NCI-H460 (cell line): ENCODE measurements at regions not wholly inside any gene's neighbourhood (a gene's known extent, or its start where the extent isn't known, plus 50 kb on each side); places are given as distances from the start of the nearest gene placed in this dataset.
"Not testable (repeated sequence)": the region's sequence is repeated elsewhere in the genome, so short reads cannot be mapped to it uniquely, and the experiment has no call there.

Experiments
- DNase-seq: peaks from one replicate; pipeline ENCODE4 v3.0.0-alpha.2; 2016; ENCODE audit warnings: low read depth; ENCODE audit errors: extremely low read depth

GRCh38 chr21:14321042-14321441 is 61.9 kb downstream of the HSPA13 start:
- no peak for DNase-seq

- DNase-seq, result no peak
These were observed 63.1 kb downstream of the HSPA13 start for GRCh38 chr21:14319805-14320204.

DNA sequence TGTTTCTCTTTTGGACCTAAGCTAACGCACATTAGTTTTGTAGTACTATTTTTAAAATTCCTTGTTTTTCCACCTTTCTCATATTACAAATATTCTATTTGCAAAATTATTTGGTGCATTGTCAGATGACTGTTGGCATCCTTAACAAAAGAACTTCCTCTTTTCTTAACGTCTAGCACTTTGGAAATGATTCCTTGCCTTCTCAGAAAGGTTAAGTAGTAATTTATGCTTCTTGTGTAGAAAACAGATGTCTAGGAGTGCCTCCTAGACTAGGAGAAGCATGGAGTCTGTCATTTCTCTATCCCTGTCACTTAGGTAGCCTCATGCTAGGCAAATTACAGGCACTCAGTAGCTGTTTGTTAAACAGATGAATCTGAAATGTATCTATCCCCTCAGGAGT is 64.4 kb downstream of the HSPA13 start:
- no peak for DNase-seq

- no peak for DNase-seq
These were observed 65.4 kb downstream of the HSPA13 start for GRCh38 chr21:14317507-14317906.

DNA sequence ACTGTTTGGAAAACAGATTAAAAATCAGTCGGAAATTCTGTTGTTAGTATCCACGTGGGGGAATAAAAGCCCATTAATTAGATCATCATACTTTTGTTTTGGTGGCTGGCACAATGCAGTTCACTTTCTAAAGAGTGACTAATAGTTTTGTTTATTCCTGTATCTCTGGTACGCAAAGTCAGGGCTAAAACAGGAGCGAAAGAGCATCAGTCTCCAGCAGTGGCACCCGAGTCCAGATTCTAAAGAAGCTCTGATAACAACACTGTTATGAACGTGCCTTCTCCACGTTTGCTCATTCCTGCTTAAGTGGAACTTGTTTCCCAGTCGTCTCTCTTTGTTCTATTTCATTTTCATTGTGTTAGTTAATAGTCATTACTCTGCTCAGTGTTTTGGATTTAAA is 69.6 kb downstream of the HSPA13 start:
- DNase-seq, result no peak

DNA sequence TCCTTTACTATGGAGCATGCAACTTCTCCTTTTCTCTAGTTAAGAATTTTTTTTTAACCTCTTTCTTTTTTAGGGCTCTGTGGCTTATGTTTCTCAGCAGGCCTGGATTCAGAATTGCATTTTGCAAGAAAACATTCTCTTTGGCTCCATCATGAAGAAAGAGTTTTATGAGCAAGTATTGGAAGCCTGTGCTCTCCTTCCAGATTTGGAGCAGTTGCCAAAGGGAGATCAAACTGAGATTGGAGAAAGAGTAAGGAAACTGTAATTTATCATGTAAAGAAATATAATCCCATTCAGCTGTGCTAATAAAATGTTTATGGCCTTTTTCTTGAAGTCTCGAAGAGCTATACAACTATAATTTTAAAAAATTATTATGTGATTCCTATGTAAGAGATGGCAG is 70.1 kb downstream of the HSPA13 start:
- DNase-seq, result no peak

GRCh38 chr21:14308234-14308633 is 74.7 kb downstream of the HSPA13 start:
- no peak for DNase-seq

DNA sequence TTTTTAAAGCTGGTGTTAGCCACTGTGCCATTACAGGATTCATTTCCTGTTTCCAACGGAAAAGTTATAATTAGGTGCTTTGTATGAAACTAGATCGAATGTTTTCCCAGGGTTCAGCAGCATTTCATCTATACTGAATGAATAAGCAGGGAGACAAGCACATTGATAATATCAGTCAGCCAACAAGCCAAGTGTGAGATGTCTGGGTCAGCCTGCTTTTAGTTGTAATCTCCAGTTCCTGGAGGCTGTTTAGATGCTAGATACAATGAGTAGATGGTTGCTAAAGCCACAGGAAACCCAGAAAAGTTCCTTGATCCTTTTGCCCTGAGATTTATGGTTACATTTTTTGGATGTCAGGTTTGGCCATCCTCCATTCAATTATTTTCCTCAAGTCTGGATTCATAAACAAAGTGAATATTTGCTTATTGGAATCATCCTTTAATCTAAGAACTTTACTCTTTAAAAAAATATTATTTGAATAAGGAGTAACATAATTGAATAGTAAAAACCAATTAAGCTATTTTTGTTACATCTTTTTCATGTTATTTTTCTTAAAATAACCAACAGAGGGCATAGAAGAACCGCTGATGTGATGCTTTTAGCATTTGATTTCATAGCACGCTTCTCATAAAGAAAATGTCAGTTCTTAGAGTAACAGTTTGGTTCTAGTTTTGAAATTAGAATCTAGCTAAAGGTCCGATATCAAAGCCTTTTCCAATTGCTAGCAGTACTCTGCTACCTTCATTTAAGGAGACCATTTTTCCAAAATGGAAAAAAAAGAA is 76.6 kb downstream of the HSPA13 start:
- peak; percentile 21 for DNase-seq

DNA sequence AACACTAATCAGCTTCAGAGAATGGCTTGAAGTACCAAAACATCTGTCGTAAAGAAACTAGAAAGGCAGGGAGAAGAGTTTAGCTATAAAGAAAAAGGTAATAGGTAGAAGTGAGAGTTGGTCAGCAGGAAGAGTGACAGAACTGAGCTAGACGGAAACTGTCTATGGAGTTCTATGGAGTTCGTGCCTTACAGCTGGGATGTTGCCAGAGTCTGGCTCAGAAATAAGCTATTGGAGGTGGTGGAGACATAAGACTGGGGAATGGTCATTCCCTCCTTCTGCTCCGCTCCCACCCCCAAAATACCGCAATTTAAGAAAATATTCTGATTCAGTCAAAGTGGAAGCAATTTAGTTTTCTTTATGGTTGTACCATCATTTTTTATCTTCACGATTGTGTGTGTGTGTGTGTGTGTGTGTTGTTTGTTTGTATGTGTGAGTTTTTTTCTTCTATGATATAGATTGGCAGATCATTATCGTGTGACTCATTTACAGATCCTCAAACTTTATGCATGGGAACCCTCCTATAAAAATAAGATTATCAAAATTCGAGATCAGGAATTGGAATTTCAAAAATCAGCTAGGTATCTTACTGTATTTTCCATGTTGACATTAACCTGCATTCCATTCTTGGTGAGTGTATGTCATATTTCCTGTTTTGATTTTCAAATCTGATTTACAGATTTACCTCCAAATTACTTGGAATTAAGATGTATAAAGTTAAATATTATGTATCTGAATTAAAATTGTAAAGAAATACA is 79.0 kb downstream of the HSPA13 start:
- no peak for DNase-seq

DNA sequence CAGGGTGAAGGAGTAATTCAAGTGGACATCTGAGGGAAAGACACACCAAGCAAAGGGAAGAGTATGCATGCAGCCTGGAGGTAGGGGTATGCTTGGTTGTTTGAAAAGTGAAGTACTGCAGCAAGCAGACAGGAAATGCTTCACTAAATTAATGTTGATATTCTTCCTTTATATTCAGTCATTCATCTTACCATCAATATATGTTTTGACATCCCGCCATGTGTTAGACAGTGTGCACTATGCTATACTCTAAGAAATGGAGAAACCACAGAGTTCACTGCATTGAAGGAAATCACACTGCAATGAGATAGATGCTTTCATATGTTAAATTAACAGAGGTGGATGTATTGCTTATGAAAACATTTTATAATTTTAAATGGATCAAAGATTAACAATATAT is 82.9 kb downstream of the HSPA13 start:
- DNase-seq, result no peak

- DNase-seq, result no peak
These were observed 74.6 kb downstream of the RBM11 start for GRCh38 chr21:14290576-14290975.

DNA sequence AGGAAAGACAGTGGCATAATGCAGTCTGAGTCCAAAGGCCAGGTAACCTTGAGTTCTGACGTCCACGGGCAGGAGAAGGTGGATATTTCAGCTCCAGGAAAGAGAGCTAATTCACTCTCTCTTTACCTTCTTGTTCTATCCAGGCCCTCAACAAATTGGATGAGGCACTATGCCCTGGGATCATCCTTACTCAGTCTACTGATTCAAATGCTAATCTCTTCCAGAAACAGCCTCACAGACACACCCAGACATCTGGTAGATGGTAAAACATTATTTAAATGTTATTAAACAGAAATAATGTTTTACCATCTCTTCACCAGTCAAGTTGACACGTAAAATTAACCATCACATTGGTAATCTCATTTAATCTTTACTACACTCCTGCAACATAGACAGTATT is 73.0 kb downstream of the RBM11 start:
- no peak for DNase-seq

DNA sequence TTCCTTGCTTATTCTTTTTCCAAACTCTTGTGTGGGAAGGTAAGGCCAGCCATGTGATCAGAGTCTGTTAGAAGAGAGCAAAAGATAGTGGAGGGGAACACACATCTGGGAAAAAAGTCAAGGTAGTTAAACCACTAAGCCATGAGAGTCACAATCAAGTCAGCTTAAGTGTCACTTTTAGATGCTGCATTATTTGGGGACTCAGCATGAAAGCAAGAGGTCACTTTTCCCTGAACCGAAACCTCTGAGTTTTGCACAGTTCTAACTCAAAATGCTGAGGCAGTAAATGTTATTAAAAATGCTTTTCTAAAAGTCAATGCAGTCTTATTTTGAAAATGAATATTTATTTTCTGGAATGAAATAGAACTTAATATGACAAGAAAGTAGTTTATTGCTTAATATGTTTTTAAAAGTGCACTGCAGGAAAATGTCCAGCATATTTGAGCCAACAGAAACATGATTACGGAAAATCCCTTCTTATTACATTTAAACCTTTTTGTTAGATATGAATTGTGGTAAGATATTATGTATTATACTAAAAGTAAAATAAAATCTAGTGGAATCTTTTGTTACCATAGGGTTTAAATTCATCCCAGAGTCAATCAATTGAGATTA is 69.3 kb downstream of the RBM11 start:
- no peak for DNase-seq

DNA sequence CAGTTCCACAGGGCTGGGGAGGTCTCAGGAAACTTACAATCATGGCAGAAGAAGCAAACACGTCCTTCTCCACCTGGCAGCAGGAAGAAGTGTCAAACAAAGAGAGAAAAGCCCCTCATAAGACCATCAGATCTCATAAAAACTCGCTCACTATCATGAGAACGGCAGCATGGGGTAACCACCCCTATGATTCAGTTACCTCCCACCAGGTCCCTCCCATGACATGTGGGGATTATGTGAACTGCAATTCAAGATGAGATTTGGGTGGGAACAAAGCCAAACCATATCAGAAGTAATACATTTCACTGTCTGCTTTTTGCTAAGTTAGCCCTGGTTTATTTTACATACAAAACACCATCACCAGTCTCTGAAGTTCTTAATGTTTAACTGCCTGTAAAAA is 68.5 kb downstream of the RBM11 start:
- DNase-seq, result no peak

DNA sequence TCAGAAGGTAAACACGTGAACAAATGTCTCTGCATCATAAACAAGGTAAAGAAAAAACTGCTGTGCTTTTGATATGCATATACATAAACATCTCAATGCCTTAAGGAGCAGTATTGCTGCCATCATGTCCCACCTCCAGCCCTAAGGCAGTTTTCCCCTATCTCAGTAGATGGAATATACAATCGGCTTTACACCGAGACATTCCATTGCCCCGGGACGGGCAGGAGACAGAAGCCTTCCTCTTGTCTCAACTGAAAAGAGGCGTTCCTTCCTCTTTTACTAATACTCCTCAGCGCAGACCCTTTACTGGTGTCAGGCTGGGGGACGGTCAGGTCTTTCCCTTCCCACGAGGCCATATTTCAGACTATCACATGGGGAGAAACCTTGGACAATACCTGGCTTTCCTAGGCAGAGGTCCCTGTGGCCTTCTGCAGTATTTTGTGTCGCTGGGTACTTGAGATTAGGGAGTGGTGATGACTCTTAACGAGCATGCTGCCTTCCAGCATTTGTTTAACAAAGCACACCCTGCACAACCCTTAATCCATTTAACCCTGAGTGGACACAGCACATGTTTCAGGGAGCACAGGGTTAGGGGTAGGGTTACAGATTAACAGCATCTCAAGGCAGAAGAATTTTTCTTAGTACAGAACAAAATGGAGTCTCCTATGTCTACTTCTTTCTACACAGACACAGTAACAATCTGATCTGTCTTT is 65.4 kb downstream of the RBM11 start:
- DNase-seq, result not testable (repeated sequence)
